SK-N-SH (cell line): ENCODE measurements at regions not wholly inside any gene's neighbourhood (a gene's known extent, or its start where the extent isn't known, plus 50 kb on each side); places are given as distances from the start of the nearest gene placed in this dataset.

Experiments used
- CTCF ChIP-seq: fragments of 200-600 bp; sonication (generic); IDR thresholded peaks from 2 replicates; pipeline ENCODE4 v1.6.1; 2017; ENCODE audit warnings: antibody characterized with exemption, mild to moderate bottlenecking, moderate library complexity
- IRF3 ChIP-seq: fragments of 150-350 bp; IDR thresholded peaks from 2 replicates; pipeline ENCODE4 v1.6.1; 2016; ENCODE audit warnings: mild to moderate bottlenecking, low read depth, low read length
- RCOR1 ChIP-seq: fragments of 150-350 bp; IDR thresholded peaks from 2 replicates; pipeline ENCODE4 v1.6.1; 2017; ENCODE audit warnings: antibody characterized with exemption, low read length

- TF ChIP-seq CTCF (no peak), IRF3 (no peak), RCOR1 (no peak)
These were observed 1157.4 kb downstream of the RPIA start for GRCh38 chr2:89848763-89849368.
